ENCODE measurements at regions not wholly inside any gene's neighbourhood (a gene's known extent, or its start where the extent isn't known, plus 50 kb on each side); places are given as distances from the start of the nearest gene placed in this dataset.

DNA sequence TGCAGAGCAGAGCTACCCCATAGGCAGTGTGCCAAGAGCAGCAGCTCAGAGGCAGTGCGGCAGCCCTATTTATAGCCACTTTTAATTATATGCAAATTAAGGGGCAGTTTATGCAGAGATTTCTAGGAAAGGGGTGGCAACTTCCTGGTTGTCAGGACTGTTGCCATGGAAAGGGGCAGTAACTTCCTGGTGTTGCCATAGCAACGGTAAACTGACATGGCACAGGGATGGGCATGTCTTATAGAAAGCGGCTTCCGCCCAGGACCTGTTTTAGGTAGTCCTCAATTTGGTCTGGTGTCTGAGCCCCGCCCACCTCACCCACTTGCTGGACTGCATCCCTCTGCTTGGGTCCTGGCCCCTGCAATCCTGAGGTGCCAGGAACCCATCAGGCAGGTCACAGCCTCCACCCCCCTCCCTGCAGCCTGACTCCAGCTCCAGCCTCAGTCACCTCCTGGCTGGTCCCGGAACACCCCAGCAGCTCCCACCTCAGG is 115.8 kb downstream of the TMEM130 start:
- 0 out of 2 replicates have a peak, but pooled peaks cover 2% of the 10 kb centered on the region for H3K27me3 ChIP-seq (ENCODE audit: control insufficient read depth, insufficient read depth, low read length)
- H3K4me3 ChIP-seq (ENCODE audit: low read depth in 2 of 2, low read length in 2 of 2) = no peak overlapping the region
- ATAC-seq (peak; percentile 43; the same call in 1 of the 2 replicates), DNase-seq (ENCODE audit: low read depth, low spot score) (no peak)
- ChIA-PET POLR2A (no interaction called here), CTCF (no interaction called here)
- in situ Hi-C loops (cut with HindIII; ENCODE audit: low pct_unique_long_range_greater_than_20kb, low sequenced_read_pairs) = no loop called here
- no peak for TF ChIP-seq CTCF (IDR thresholded peaks at IDR 0.05)
- no peak for TF ChIP-seq TCF7L2 (IDR thresholded peaks at IDR 0.05; ENCODE audit: low read depth, low read length)
- no peak for TF ChIP-seq SIN3A (IDR thresholded peaks at IDR 0.05; ENCODE audit: borderline replicate concordance, insufficient read depth, low read depth, low read length)
- H3K4me1 ChIP-seq (ENCODE audit: control insufficient read depth, insufficient read depth, low read length) = no peaks in the 10 kb centered on the region
- no peaks in the 10 kb centered on the region for H3K9me3 ChIP-seq (ENCODE audit: control insufficient read depth, insufficient read depth, low read depth, low read length)
- BruUV-seq (replicated peaks) = no TSS peak
- H3K27ac ChIP-seq (ENCODE audit: low read length) = no peak overlapping the region
- intact Hi-C loops (cut with micrococcal nuclease; ENCODE audit: unreplicated experiment) = no loop called here
- no peaks in the 10 kb centered on the region for H3K36me3 ChIP-seq (ENCODE audit: control insufficient read depth, insufficient read depth, low read length)

GRCh38 chr7:98755138-98755898 is 114.5 kb downstream of the TMEM130 start:
- no peak for DNase-seq (ENCODE audit: low read depth, low spot score)
- TF ChIP-seq TCF7L2 (IDR thresholded peaks at IDR 0.05; ENCODE audit: low read depth, low read length) = no peak
- TF ChIP-seq, protein P1, sequence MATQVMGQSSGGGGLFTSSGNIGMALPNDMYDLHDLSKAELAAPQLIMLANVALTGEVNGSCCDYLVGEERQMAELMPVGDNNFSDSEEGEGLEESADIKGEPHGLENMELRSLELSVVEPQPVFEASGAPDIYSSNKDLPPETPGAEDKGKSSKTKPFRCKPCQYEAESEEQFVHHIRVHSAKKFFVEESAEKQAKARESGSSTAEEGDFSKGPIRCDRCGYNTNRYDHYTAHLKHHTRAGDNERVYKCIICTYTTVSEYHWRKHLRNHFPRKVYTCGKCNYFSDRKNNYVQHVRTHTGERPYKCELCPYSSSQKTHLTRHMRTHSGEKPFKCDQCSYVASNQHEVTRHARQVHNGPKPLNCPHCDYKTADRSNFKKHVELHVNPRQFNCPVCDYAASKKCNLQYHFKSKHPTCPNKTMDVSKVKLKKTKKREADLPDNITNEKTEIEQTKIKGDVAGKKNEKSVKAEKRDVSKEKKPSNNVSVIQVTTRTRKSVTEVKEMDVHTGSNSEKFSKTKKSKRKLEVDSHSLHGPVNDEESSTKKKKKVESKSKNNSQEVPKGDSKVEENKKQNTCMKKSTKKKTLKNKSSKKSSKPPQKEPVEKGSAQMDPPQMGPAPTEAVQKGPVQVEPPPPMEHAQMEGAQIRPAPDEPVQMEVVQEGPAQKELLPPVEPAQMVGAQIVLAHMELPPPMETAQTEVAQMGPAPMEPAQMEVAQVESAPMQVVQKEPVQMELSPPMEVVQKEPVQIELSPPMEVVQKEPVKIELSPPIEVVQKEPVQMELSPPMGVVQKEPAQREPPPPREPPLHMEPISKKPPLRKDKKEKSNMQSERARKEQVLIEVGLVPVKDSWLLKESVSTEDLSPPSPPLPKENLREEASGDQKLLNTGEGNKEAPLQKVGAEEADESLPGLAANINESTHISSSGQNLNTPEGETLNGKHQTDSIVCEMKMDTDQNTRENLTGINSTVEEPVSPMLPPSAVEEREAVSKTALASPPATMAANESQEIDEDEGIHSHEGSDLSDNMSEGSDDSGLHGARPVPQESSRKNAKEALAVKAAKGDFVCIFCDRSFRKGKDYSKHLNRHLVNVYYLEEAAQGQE (IDR thresholded peaks at IDR 0.05; ENCODE audit: insufficient read depth in 1 of 2, low read depth in 2 of 2, low read length in 1 of 2) = no peak
- no peak for TF ChIP-seq SIN3A (IDR thresholded peaks at IDR 0.05; ENCODE audit: borderline replicate concordance, insufficient read depth, low read depth, low read length)
- TF ChIP-seq POLR2AphosphoS5 (IDR thresholded peaks at IDR 0.05; ENCODE audit: low read depth, low read length) = no peak
- TF ChIP-seq CTCF (IDR thresholded peaks at IDR 0.05) = no peak; the same call in 1 of the 2 replicates
- Histone ChIP-seq H3K36me3 (ENCODE audit: control insufficient read depth, insufficient read depth, low read length) (no peaks in the 10 kb centered on the region), H3K4me3 (ENCODE audit: low read depth in 2 of 2, low read length in 2 of 2) (no peak overlapping the region), H3K4me1 (ENCODE audit: control insufficient read depth, insufficient read depth, low read length) (no peaks in the 10 kb centered on the region), H3K9me3 (ENCODE audit: control insufficient read depth, insufficient read depth, low read depth, low read length) (no peaks in the 10 kb centered on the region), H3K27me3 (ENCODE audit: control insufficient read depth, insufficient read depth, low read length) (0 out of 2 replicates have a peak, but pooled peaks cover 2% of the 10 kb centered on the region), H3K27ac (ENCODE audit: low read length) (no peak overlapping the region)
- intact Hi-C loops (cut with micrococcal nuclease; ENCODE audit: unreplicated experiment) (no loop called here), in situ Hi-C loops (cut with HindIII; ENCODE audit: low pct_unique_long_range_greater_than_20kb, low sequenced_read_pairs) (no loop called here)
- no TSS peak for BruUV-seq (replicated peaks)
- ChIA-PET POLR2A (no interaction called here), CTCF (no interaction called here)
- peak; percentile 73 for ATAC-seq
